Neural cell (in vitro differentiated cells): ENCODE measurements at regions not wholly inside any gene's neighbourhood (a gene's known extent, or its start where the extent isn't known, plus 50 kb on each side); places are given as distances from the start of the nearest gene placed in this dataset.

ENCODE experiments used
- H2AFZ ChIP-seq: fragments of 200-600, 300-800 bp; sonication (generic), shearing (Covaris generic); 2 replicates; pipeline ENCODE4 v1.6.0; 2014; ENCODE audit warnings: low read depth, mild to moderate bottlenecking, antibody characterized with exemption, low read length, moderate library complexity
- H3F3A ChIP-seq: fragments of 200-600 bp; shearing (Covaris generic); 2 replicates; pipeline ENCODE4 v1.6.1; 2016; ENCODE audit warnings: mild to moderate bottlenecking, moderate library complexity, mixed read lengths, antibody characterized with exemption, low read length; ENCODE audit not compliant: insufficient read depth, poor library complexity, severe bottlenecking
- H3K27ac ChIP-seq: fragments of 200-600, 300-800 bp; sonication (generic), shearing (Covaris generic); 2 replicates; pipeline ENCODE4 v1.5.1; 2014; ENCODE audit warnings: mild to moderate bottlenecking, low read length, moderate library complexity
- H3K27me3 ChIP-seq: fragments of 300-800, 200-600 bp; sonication (generic), shearing (Covaris generic); 2 replicates; pipeline ENCODE4 v1.6.0; 2014; ENCODE audit warnings: mild to moderate bottlenecking, low read depth, low read length, moderate library complexity; ENCODE audit not compliant: insufficient read depth
- H3K36me3 ChIP-seq: fragments of 300-800, 200-600 bp; sonication (generic), shearing (Covaris generic); 2 replicates; pipeline ENCODE4 v1.5.1; 2014; ENCODE audit warnings: mild to moderate bottlenecking, antibody characterized with exemption, low read length, moderate library complexity; ENCODE audit not compliant: insufficient read depth
- H3K4me2 ChIP-seq: fragments of 300-800, 200-600 bp; sonication (generic), shearing (Covaris generic); 2 replicates; pipeline ENCODE4 v1.6.0; 2014; ENCODE audit warnings: mild to moderate bottlenecking, low read length
- H3K4me3 ChIP-seq: fragments of 300-800, 200-600 bp; sonication (generic), shearing (Covaris generic); 2 replicates; pipeline ENCODE4 v1.5.1; 2014; ENCODE audit warnings: mild to moderate bottlenecking, low read length, moderate library complexity
- H3K79me2 ChIP-seq: fragments of 200-600 bp; shearing (Covaris generic); replicated peaks from 2 replicates; pipeline ENCODE4 v1.6.0; 2014; ENCODE audit warnings: mild to moderate bottlenecking, low read length, moderate library complexity; ENCODE audit not compliant: insufficient read depth
- H3K9ac ChIP-seq: fragments of 300-800, 200-600 bp; sonication (generic), shearing (Covaris generic); 2 replicates; pipeline ENCODE4 v1.6.1; 2016; ENCODE audit warnings: mild to moderate bottlenecking, low read length, mixed read lengths
- H3K9me2 ChIP-seq: fragments of 200-600 bp; shearing (Covaris generic); 2 replicates; pipeline ENCODE4 v1.6.1; 2016; ENCODE audit warnings: mild to moderate bottlenecking, low read length, mixed read lengths; ENCODE audit not compliant: insufficient read depth
- H3K9me3 ChIP-seq: fragments of 200-600, 300-800 bp; sonication (generic), shearing (Covaris generic); 2 replicates; pipeline ENCODE4 v1.6.1; 2016; ENCODE audit warnings: mild to moderate bottlenecking, mixed run types, low read length, moderate library complexity, mixed read lengths
- H4K20me1 ChIP-seq: fragments of 200-600 bp; shearing (Covaris generic); 2 replicates; pipeline ENCODE4 v1.6.1; 2016; ENCODE audit warnings: mild to moderate bottlenecking, mixed run types; ENCODE audit not compliant: insufficient read depth
- EP300 ChIP-seq: fragments of 450-650 bp; conservative IDR thresholded peaks from 2 replicates; pipeline ENCODE4 v1.6.1; 2014; ENCODE audit warnings: antibody characterized with exemption, mild to moderate bottlenecking, moderate library complexity; ENCODE audit not compliant: poor library complexity, severe bottlenecking
- EZH2 ChIP-seq: fragments of 200-600, 300-800 bp; shearing (Covaris generic), sonication (generic); IDR thresholded peaks from 2 replicates; pipeline ENCODE4 v1.6.1; 2014; ENCODE audit warnings: antibody characterized with exemption, low read length, borderline replicate concordance, mild to moderate bottlenecking; ENCODE audit not compliant: insufficient read depth, poor library complexity, severe bottlenecking
- MXI1 ChIP-seq: fragments of 450-650 bp; conservative IDR thresholded peaks from 2 replicates; pipeline ENCODE4 v1.6.1; 2014; ENCODE audit warnings: antibody characterized with exemption, mild to moderate bottlenecking; ENCODE audit not compliant: poor library complexity, severe bottlenecking
- POLR2AphosphoS5 ChIP-seq: IDR thresholded peaks from 2 replicates; pipeline ENCODE4 v1.6.1; 2012
- RAD21 ChIP-seq: fragments of 450-650 bp; conservative IDR thresholded peaks from 2 replicates; pipeline ENCODE4 v1.6.1; 2014; ENCODE audit warnings: antibody characterized with exemption, mild to moderate bottlenecking, moderate library complexity
- SMC3 ChIP-seq: fragments of 450-650 bp; conservative IDR thresholded peaks from 2 replicates; pipeline ENCODE4 v1.6.1; 2014; ENCODE audit warnings: antibody characterized with exemption, mild to moderate bottlenecking, moderate library complexity; ENCODE audit not compliant: poor library complexity
- TAF1 ChIP-seq: IDR thresholded peaks from 2 replicates; pipeline ENCODE4 v1.6.1; 2012; ENCODE audit warnings: low read depth
- TF ChIP-seq, protein P1 (sequence below): IDR thresholded peaks from 2 replicates; pipeline ENCODE4 v1.6.1; 2012; ENCODE audit warnings: borderline replicate concordance
- TF ChIP-seq, protein P2 (sequence below): fragments of 450-650 bp; IDR thresholded peaks from 2 replicates; pipeline ENCODE4 v1.5.1; 2014; ENCODE audit warnings: antibody characterized with exemption, mild to moderate bottlenecking, moderate library complexity; ENCODE audit not compliant: poor library complexity, severe bottlenecking

DNA sequence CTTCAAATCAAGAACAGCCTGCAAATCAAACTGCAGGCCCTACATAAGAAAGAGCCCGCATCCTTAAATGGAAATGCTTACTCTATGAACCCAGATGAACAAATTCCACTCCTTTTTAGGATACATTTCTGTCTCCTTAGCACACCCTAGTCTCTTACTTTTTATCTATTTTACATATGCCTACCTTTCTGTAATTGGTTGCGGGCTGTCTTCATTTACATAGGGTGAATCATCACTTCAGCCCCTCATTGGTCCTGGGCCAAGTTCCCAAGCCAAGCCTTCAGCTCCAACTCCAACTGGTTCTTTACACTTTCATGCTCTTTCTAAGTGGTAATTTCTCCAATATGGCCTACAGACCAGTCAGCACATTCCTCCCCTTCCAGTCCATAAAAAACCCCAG is 219.3 kb downstream of the TRAM1L1 start:
- no peaks in the 10 kb centered on the region for H3F3A ChIP-seq

DNA sequence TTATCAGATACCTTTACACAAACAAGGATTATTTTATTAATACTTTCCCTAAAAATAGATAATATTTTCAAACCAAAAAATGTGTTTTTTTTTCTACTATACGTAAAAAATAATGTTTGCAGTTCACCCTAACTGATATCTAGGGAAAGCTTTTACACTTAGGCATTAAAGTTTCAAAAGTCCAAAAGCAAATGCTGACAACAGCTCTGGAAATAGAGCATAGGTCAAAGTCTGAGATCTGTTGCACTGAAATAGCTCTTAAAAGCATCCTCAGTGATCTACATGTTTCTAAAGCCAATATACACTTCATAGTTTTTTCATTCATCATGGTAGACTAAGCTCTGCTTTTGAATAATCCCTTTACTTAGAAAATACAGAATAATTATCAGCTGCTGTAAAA is 222.8 kb downstream of the TRAM1L1 start:
- Histone ChIP-seq H3K27ac (no peak overlapping the region), H4K20me1 (no peaks in the 10 kb centered on the region), H3K9me2 (no peaks in the 10 kb centered on the region), H3K36me3 (no peaks in the 10 kb centered on the region), H3K79me2 (no peaks in the 10 kb centered on the region), H3K9me3 (no peaks in the 10 kb centered on the region), H3K4me2 (no peak overlapping the region), H3K4me3 (no peak overlapping the region), H2AFZ (no peak overlapping the region), H3F3A (no peaks in the 10 kb centered on the region), H3K27me3 (no peaks in the 10 kb centered on the region), H3K9ac (no peak overlapping the region)
- TF ChIP-seq, protein P1, sequence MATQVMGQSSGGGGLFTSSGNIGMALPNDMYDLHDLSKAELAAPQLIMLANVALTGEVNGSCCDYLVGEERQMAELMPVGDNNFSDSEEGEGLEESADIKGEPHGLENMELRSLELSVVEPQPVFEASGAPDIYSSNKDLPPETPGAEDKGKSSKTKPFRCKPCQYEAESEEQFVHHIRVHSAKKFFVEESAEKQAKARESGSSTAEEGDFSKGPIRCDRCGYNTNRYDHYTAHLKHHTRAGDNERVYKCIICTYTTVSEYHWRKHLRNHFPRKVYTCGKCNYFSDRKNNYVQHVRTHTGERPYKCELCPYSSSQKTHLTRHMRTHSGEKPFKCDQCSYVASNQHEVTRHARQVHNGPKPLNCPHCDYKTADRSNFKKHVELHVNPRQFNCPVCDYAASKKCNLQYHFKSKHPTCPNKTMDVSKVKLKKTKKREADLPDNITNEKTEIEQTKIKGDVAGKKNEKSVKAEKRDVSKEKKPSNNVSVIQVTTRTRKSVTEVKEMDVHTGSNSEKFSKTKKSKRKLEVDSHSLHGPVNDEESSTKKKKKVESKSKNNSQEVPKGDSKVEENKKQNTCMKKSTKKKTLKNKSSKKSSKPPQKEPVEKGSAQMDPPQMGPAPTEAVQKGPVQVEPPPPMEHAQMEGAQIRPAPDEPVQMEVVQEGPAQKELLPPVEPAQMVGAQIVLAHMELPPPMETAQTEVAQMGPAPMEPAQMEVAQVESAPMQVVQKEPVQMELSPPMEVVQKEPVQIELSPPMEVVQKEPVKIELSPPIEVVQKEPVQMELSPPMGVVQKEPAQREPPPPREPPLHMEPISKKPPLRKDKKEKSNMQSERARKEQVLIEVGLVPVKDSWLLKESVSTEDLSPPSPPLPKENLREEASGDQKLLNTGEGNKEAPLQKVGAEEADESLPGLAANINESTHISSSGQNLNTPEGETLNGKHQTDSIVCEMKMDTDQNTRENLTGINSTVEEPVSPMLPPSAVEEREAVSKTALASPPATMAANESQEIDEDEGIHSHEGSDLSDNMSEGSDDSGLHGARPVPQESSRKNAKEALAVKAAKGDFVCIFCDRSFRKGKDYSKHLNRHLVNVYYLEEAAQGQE = no peak
- TF ChIP-seq, protein P2, sequence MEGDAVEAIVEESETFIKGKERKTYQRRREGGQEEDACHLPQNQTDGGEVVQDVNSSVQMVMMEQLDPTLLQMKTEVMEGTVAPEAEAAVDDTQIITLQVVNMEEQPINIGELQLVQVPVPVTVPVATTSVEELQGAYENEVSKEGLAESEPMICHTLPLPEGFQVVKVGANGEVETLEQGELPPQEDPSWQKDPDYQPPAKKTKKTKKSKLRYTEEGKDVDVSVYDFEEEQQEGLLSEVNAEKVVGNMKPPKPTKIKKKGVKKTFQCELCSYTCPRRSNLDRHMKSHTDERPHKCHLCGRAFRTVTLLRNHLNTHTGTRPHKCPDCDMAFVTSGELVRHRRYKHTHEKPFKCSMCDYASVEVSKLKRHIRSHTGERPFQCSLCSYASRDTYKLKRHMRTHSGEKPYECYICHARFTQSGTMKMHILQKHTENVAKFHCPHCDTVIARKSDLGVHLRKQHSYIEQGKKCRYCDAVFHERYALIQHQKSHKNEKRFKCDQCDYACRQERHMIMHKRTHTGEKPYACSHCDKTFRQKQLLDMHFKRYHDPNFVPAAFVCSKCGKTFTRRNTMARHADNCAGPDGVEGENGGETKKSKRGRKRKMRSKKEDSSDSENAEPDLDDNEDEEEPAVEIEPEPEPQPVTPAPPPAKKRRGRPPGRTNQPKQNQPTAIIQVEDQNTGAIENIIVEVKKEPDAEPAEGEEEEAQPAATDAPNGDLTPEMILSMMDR = no peak
- TF ChIP-seq RAD21 (no peak), EP300 (no peak), POLR2AphosphoS5 (no peak), EZH2 (no peak), TAF1 (no peak), SMC3 (no peak), MXI1 (no peak)

More for the DNA sequence above, 219.3 kb downstream of the TRAM1L1 start:
- Histone ChIP-seq H3K9ac (no peak overlapping the region), H3K79me2 (no peaks in the 10 kb centered on the region), H4K20me1 (no peaks in the 10 kb centered on the region), H3K9me2 (no peaks in the 10 kb centered on the region), H3K9me3 (no peaks in the 10 kb centered on the region), H3K4me3 (no peak overlapping the region), H3K27me3 (no peaks in the 10 kb centered on the region), H3K4me2 (no peak overlapping the region), H3K36me3 (no peaks in the 10 kb centered on the region), H2AFZ (no peak overlapping the region), H3K27ac (no peak overlapping the region)
- TF ChIP-seq, protein P2 = no peak
- no peak for TF ChIP-seq SMC3
- TF ChIP-seq EZH2 = no peak
- TF ChIP-seq RAD21 = no peak
- TF ChIP-seq, protein P1 = no peak
- TF ChIP-seq POLR2AphosphoS5 = no peak
- TF ChIP-seq MXI1 = no peak
- TF ChIP-seq TAF1 = no peak
- TF ChIP-seq EP300 = no peak
